Stimulated activated CD8-positive, alpha-beta memory T cell treated with anti-CD3 and anti-CD28 coated beads, Interleukin-2, amount 100 ng/mL, for 48 hours (primary cell): ENCODE measurements at regions not wholly inside any gene's neighbourhood (a gene's known extent, or its start where the extent isn't known, plus 50 kb on each side); places are given as distances from the start of the nearest gene placed in this dataset.

Experiments used
- DNase-seq, 2 donors: peaks; one replicate each; pipeline ENCODE4 v3.0.0-alpha.2; 2020; ENCODE audit warnings: low read depth in 2 of 2

DNA sequence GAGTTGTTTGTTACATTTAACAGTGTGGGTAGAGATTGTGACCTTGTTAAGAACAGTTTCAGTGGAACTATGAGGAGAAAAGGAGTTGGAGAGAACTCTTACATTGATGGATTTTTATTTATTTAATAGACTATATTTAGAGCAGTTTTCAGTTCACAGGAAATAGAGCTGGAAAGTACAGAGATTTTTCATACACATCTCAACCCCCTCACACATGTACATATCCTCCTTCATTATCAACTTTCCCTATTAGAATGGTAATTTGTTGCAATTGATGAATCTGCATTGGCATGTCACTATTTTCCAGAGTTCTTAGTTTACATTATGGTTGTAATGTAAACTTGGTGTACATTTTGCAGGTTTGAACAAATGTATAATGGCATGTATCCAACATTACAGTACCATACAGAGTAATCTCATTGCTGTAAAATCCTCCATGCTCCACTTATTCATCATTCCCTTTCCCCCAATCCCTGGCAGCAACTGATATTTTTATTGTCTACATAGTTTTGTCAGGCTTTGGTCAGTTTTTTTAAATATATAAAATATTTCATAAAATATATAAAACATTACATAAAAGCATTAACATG lies 756.6 kb upstream of the DPPA4 start:
- DNase-seq, result no peak

DNA sequence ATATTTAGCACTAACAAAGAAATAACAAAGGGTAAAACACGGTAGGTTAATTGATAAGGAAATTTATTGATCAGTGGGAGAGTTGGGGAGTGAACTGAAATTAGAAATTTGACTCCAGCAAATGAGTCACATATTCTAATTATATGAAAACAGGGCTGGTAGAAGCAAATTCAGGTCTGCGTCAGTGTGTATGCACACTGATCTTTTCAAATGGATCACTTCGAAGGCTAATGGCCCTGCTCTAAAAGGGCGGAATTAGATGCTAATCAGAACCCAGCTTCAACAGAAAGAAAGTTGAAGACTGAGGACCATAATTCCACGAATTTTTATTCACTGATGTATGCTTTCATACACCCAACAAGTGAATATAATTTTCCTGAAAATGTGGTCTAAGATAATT lies 762.4 kb upstream of the DPPA4 start:
- DNase-seq, result no peak

DNA sequence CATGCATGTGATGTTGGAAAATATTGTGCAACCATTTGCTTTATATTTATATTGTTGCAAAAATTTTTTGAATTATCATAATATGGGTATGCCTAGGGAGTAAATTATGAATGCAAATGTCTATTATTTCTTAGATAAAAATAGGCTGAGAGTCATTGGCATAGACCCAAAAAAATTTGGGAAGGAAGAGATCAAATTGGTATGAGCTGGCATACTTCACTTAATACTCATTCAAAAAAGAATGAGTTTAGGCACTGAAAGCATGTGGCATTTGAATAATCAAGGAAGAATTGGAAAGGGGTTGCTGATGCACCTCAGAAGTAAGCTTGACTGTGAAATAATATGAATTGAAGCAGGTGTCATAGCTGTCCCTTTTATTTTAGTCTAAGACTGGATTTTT lies 764.0 kb upstream of the DPPA4 start:
- DNase-seq, result no peak

DNA sequence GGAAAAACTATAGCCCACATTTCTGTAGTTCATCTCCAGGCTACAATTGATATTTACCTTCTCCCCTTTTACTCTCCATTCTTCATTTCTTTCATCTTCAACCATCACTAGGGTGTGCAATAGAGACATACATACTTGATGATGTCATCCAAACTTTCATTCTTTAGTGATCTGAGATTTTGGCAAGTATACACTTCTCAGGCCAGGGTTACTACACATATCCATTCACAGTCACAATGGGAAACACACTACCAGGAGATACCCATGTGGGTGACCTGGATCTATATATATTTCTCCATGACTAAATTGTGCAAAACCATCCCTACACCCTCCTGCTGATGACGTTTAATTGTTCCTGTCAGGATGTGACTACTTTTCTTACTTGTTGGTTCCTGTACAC lies 769.5 kb upstream of the DPPA4 start:
- no peak for DNase-seq

DNA sequence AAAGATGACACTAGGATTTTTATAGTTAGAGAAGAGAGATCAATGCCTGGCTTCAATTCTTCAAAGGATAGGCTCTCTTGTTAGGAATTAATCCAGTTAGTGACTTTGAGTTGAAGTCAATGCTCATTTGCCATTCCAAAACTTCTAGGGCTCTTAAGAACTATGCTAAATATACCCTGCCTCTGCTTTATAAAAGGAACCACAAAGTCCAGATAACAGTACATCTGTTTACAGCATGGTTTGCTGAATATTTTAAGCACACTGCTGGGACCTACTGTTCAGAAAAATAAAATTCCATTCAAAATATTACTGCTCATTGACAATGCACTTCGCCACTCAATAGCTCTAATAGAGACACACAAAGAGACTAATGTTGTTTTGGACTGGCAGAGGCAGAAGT lies 786.6 kb upstream of the DPPA4 start:
- DNase-seq, result no peak

DNA sequence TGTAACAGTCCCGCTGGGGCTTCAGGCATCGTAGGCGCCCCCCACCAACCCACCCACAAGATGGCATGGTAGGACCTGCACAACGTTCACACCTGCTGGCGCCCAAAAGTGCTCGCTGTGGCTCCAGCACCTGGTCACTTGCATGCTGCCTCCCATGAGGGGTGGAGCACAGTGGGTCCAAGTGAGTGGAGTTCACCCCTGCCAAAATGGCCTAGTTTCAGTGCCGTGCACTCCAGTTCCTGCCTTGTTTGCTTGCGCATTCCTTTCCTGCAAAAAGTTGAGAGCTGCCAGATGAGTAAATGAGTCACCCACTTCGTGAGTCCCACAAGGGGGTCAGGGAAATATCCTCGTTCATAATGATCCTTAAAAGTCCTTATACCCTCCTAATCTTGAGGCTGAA lies 788.7 kb upstream of the DPPA4 start:
- no peak for DNase-seq

DNA sequence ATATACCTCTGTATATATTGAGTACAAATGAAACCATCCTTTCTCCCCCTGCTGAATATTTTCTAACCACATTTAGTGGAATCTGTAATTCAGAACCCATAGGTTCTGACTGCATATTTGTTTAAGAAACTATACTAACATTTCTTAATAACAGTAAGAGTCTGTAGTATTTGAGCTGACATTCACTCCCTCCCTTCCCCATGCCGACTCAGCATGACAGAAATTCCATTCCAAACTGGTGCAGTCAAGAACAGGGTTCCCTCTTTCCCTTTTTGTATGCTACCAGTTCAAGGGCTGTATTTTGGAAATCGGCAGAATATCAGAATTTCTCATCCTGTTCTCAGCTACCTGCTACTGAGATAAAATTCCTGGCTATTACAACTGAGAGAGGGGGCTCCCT lies 796.6 kb upstream of the DPPA4 start:
- DNase-seq, result no peak

DNA sequence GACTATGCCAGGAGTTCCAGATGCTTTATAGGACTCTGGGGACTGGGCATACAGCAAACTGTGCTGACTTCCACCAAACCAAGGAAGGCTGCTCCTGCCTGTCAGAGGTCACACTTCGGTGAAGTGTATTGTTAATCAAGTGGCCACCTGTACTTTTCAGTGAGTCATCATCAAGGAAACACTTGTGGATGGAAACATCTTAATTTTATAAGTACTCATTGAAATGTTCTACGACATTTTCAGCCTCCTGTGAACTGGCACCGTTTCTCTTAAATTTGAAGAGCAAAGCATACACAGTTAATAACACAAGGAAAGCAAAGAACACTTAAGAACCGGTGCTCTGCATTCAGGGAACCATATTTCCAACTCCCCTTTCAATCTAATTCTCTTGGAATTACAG lies 801.7 kb upstream of the DPPA4 start:
- no peak for DNase-seq

DNA sequence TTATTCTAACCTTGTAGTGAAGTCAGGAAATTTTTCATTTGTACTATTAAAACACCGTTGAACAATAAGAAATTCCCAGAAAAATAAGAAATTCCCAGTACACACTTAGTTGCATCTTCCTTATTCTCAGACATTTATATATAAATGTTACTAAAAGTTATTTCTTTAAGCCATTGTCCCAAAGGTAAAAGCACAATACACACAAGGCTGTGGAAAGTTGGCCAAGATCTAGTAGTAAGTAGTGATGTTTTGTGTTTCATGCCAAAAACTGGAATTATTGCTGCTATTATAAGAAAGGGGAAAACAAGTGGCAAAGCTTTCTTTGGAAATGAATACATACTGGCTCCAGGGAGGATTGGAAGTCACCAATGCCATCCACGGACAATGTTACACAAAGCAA lies 802.5 kb upstream of the DPPA4 start:
- DNase-seq, result no peak

DNA sequence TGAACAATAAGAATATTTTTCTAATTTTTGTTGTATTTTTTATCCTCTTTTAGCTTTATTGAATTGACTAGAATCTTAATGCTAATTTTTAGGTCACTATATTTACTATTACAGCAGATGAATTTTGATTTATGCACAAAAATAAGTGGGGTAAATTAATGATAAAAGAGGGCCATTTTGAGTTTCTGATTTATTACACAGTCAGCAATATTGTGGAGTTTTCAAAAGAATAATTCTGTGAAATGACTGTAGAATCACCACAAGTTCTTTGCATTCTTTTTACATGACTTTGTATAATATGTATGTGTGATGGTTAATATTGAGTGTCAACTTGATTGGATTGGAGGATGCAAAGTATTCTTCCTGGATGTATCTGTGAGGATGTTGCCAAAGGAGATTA lies 812.4 kb upstream of the DPPA4 start:
- no peak for DNase-seq

DNA sequence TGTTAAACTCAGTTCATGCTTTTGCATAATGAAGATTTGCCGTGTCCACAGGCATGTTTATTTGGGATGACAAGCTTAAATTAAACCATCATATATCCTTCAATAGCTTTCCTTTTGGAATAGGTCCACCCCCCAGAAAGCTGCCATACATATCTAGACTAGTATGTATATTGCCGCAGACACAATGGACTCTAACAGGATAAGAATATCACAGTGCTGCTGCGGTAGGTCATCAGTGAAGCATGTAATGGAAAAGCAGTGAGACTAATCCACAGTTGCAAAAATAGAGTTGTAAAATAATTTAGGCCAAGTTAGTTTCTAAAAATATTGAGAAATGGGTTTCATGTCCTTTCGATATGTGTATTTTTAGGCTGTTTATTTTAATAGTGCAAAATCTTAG lies 819.9 kb upstream of the DPPA4 start:
- no peak for DNase-seq

DNA sequence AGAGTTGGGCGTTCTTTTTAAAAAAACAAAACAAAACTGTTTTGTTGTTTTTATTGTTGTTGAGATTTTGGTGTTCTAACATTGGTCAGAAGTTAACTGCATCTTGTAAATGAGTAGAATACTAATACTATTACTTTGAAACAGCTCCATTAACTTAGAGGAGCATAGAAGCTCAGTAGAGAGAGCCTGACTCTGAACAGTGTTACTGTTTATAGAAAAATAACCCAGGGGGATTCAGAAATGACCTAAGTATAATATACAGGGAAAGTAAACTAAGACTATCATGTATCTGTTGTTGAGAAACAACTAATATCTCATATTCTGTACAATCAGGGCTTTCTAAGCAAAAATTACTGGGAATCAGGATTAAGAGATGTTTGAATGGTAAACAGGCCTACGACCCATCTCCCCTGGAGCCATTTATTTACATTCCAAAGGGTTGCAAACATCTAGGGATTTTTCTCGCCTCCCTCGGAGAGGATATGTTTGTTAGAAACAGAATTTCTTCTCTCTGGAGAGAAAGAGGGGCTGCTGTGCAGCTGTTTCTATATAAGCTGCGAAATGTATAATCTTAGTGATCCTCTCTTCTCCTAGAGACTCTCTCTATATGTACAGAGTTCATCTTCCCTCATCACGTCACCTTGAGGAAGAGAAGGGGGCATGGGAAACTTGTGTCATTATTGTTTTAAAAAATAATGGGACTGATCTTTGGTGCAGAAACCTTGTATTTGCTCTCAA lies 827.5 kb upstream of the DPPA4 start:
- DNase-seq, result no peak

DNA sequence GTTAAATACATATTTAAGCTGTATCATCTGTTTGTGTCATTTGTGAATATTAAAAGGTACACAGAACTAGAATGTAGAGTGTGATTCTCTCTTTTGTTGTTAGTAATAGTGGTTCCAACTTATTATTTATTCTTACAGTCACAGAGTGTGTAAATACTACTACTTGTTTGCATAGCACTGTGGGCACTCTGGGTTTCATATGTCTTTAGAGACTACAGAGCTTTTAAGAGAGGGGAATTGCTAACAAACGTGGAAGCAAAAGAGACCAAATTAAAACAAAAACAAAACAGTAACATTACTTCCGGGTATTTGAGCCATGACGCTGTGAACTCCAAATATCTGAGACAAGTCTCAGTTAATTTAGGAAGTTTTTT lies 828.0 kb upstream of the DPPA4 start:
- no peak for DNase-seq

DNA sequence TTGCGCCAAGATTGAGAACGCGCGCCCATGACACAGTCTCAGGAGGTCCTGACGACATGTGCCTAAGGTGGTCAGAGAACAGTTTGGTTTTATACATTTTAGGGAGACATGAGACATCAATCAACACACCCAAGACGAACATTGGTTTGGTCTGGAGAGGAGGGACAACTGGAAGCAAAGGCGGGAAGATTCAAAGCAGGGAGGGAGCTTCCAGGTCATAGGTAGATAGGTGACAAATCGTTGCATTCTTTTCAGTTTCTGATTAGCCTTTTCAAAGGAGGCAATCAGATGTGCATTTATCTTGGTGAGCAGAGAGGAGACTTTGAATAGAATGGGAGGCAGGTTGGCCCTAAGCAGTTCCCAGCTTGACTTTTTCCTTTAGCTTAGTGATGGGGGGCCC lies 828.4 kb upstream of the DPPA4 start:
- no peak for DNase-seq

DNA sequence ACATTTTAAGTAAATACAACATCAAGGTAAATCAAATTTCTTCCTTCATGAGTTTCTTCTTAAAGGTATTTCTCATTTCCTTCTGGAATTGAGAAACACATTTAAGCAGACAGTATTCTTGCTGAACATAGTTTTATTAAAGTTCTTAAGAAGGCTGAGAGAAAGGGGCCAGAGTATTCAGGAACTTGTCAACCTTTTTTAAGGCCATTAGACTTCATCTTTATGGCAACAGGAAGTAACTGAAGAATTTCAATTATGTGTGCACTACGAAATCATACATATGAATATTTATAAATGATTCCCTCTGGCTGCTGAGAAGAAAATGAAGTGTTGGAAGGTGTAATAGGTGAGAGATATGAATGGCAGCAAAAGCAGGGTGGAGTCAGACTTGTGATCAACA lies 829.4 kb upstream of the DPPA4 start:
- DNase-seq, result no peak

DNA sequence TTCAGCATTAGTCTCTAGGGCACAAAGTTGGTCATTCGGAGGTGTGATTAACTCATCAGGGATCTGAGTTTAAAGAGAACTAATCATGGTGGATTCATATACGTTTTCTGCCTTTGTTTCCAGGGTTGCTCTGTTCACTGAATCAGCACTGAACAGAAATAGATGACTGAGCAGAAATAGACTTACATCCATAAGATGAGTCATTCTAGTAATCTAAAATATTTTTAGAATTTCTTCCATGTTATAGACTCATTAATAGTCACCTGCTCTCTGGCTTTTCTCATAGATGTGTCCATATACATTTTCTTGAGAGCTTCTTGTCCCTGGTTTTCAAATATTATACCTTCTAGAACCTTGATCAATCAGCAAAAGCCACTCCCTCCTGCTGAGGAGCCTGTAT lies 837.6 kb upstream of the DPPA4 start:
- DNase-seq, result no peak

DNA sequence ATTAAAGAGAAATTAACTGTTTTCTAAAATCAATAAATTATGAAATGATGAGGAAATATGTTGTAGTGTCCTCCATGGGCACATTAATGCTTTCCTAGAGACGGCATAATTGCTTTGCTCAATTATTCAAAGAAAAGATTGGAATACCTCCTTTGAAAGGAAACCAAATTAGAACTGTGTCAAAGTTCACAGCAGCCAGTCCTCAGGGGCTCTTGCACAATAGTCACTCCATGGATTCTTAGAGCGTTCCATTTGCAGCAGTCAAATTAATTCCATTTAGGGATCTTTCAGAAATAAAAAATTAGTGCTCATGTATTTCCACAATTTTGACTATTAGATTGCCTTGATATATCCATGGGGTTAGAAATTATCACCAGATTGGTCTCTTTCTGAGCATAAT lies 841.6 kb upstream of the DPPA4 start:
- no peak for DNase-seq

DNA sequence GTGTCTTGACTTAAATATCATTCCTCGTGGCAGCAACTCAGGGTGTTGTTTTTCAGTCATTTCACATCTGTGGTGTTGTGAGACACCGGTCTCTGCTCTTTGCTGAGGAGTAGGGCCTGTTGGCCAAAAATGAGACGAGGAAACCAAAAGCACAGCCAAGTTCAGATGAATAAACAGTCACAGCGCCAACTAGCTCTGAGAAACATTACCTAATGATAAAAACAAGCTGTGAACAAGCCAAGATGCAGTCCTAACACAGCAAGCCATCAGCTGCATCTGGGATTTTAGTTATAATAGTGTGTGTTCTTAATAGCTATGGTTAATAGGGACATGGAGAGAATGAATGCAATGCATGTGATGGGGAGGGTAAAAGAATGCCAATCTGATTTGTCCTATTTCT lies 843.4 kb upstream of the DPPA4 start:
- DNase-seq, result no peak

DNA sequence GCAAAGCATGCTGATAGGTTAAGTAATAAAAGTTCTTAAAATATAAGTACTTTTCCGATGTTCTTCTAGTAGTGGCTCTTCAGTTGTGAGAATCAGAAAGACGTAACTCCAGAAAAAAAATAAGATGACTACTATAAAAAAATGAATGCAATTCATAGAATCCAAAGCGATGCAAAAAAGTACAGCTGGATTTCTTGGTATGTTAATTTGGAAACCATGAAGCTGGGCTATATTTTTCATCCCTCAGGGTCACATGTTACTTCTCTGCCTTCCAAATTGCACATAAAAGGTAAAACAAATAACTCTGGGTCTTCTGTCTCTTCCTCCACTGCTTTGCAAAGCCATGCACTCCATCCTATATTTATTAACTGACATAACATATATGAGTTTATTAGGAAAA lies 843.9 kb upstream of the DPPA4 start:
- DNase-seq, result no peak

DNA sequence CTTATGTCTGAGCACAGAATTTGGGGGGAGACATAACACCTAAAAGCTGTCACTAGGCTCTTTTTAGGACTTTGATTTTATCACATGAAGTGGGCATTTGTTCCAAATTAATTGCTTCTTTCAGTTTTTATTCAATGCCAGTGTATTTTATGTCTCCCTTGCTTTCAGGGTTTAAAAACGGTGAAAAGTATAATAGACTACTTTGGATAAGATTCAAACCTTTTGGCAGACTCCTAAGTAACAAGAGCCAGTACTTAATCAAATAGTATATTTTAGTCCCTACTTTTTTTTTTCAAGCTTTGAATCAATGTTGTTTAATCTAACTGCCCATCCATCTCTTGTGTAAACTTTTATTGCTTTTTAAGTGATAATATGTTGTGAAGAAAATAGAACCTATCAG lies 847.2 kb upstream of the DPPA4 start:
- DNase-seq, result no peak

DNA sequence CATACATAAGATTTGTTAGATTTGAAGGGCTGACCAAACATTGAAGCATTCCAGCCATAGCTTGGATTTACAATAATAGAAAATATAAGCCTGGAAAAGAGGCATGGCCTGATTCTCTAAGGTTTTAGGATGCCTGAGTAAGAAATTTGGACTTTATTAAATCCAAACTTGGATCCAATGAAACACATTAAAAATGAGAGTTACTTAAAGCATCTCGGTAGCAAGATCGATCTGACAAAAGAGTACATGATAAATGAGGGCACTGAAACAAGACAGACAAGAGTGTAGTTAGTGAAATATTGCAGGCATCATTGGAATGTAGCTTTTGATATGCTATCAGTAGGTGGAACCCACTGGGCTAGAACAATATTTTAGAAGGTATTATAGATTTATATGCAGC lies 855.7 kb upstream of the DPPA4 start:
- no peak for DNase-seq

DNA sequence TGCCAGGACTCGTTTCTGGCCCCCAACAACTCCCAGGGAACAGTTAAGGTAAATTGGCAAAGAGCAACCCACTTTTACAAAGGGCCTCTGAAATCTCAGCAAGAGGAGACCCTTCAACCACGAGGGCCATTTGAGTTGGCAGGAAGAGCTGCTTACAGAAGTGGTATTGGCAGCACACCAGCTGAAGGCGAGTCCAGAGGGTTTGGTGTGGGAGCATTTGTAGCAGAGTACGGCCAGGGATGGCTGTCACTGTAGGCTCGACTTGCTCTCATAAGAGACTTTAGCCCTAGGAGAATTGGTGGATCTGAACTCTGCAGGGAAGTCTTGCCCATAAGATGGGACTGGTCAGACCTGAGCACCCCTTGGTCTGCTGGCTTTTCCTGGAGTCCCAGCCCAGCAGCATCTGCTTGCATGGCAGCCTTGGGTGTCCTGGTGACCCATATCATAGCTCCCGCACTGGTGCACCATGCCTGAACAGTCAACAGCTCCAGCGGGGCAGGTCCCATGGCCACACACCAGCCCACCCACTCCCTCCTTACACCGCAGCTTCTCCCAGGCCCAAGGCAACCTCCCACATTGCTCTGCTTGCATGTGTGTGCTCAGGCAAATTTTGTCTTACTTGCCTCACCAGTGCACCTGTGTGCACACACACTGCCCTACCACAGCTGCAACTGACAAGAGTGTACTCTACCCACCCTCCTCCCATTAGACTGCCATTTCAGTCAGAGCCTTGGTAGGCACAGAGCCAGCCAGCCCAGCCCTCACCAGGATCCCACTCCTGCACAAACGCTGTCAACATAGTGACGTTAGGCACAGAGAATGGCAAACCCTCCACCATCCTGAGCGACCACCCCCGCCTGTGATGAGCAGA lies 861.6 kb upstream of the DPPA4 start:
- DNase-seq, result no peak

DNA sequence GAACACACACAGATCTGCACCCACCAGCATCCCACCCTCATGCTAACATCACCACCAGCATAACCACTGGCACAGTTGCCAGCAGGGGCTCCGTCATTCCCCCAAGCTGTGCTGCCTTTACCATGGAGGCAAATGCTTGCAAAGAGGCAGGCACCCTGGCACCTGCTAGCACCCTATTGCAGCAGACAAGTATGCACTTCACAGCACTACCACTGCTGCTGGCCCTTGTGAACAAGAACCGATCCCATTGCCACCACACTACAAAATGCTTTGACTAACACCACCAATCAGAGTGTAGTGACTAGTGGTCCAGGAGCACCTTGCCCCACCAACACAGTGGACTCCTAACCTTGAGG lies 862.2 kb upstream of the DPPA4 start:
- no peak for DNase-seq
